ENCODE measurements at regions not wholly inside any gene's neighbourhood (a gene's known extent, or its start where the extent isn't known, plus 50 kb on each side); places are given as distances from the start of the nearest gene placed in this dataset.

DNA sequence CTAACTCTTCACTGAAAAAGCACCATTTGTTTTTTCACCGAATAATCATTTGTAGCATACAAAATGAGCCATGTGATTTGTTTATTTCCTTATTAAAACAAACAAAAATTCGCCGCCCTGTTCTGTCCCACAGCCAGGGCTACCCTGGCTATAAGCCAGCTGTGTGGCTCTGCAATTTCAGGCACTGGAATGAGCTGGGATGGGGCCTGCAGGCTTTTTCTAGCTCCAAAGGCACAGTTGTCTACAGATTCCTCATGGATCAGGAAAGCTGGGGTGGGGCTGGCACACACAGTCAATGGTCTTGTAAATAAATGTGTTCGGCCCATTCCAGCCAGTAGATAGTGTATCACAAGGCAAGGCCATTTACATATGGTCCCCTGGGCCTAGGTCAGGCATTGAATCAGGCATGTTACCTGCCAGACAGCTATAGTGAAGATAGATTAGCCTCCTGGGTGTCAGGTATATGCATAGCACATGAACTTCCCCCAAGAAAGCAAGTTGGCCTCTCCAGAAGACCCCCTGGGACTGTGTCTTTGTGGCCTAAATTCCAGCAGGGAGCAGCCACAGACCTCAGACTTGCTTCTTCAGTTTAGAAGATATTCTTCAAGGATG lies 608.9 kb downstream of the MAFB start:
- Histone ChIP-seq H3K27ac (ENCODE audit: low read depth, low read length) (no peak overlapping the region), H3K9me3 (ENCODE audit: control insufficient read depth, insufficient read depth, low read length) (no peaks in the 10 kb centered on the region), H3K4me3 (ENCODE audit: low read depth, low read length) (no peak overlapping the region), H3K27me3 (ENCODE audit: control insufficient read depth, insufficient read depth, low read length) (no peaks in the 10 kb centered on the region)
- POLR2A ChIA-PET: no interaction called here
- DNase-seq (ENCODE audit: low read depth, low spot score): no peak
- TF ChIP-seq, protein P1, sequence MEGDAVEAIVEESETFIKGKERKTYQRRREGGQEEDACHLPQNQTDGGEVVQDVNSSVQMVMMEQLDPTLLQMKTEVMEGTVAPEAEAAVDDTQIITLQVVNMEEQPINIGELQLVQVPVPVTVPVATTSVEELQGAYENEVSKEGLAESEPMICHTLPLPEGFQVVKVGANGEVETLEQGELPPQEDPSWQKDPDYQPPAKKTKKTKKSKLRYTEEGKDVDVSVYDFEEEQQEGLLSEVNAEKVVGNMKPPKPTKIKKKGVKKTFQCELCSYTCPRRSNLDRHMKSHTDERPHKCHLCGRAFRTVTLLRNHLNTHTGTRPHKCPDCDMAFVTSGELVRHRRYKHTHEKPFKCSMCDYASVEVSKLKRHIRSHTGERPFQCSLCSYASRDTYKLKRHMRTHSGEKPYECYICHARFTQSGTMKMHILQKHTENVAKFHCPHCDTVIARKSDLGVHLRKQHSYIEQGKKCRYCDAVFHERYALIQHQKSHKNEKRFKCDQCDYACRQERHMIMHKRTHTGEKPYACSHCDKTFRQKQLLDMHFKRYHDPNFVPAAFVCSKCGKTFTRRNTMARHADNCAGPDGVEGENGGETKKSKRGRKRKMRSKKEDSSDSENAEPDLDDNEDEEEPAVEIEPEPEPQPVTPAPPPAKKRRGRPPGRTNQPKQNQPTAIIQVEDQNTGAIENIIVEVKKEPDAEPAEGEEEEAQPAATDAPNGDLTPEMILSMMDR (IDR thresholded peaks at IDR 0.05; ENCODE audit: low read depth, low read length): no peak
- CTCF ChIA-PET: no interaction called here

DNA sequence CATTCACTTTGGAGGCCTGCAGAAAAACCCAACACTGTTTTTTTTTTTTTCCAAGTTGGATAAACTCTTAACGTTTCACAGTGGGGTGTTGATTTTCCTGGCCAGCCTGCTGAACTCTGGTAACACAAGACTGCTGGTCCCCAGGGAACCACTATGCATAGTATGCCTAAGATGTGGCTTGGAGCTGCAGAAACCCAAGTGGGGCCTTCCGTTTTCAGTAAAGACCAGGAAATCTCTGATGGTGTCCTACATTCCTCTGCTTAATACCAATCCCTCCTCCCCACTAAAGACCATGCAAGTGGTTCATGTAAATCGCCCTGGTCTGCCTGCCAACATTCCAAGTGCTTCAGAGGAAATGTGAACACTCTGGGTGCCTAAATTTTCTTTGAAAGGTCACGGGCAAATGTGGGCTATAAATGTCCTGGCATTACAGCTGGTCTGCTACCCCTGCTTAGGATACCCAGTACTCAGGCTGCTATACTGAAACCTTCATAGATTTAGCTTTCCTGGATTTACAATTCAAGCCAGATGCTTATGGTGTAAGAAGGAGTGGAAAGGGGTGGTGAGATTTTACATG lies 615.4 kb downstream of the MAFB start:
- CTCF ChIA-PET: no interaction called here
- POLR2A ChIA-PET: no interaction called here

DNA sequence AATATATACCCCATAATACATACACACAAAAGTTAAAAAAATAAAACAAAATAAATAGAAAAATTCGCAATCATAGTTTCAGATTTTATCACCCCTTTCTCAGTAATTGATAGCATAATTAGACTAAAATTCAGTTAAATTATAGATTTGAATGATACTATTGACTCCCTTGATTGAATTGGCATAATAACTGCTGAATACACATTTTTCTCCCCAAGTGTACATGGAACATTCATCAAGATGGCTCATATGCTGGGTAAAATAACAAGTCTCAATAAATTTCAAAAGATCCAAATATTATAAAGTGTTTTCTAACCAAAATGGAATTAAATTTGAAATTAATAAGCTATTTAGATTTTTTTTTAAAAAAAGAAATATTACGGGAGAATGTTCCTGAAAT lies 616.1 kb downstream of the MAFB start:
- ChIA-PET CTCF (no interaction called here), POLR2A (no interaction called here)
- no peak for DNase-seq (ENCODE audit: low read depth, low spot score)
- no peak overlapping the region for H3K4me3 ChIP-seq (ENCODE audit: low read depth, low read length)
- no peaks in the 10 kb centered on the region for H3K27me3 ChIP-seq (ENCODE audit: control insufficient read depth, insufficient read depth, low read length)
- no peaks in the 10 kb centered on the region for H3K9me3 ChIP-seq (ENCODE audit: control insufficient read depth, insufficient read depth, low read length)
- H3K27ac ChIP-seq (ENCODE audit: low read depth, low read length): no peak overlapping the region
- TF ChIP-seq, protein P1 (IDR thresholded peaks at IDR 0.05; ENCODE audit: low read depth, low read length): no peak

More for the DNA sequence above, 615.4 kb downstream of the MAFB start:
- Histone ChIP-seq H3K4me3 (ENCODE audit: low read depth, low read length) (no peak overlapping the region), H3K27ac (ENCODE audit: low read depth, low read length) (no peak overlapping the region), H3K9me3 (ENCODE audit: control insufficient read depth, insufficient read depth, low read length) (no peaks in the 10 kb centered on the region), H3K27me3 (ENCODE audit: control insufficient read depth, insufficient read depth, low read length) (no peaks in the 10 kb centered on the region)
- TF ChIP-seq, protein P1 (IDR thresholded peaks at IDR 0.05; ENCODE audit: low read depth, low read length): no peak
- no peak for DNase-seq (ENCODE audit: low read depth, low spot score)

DNA sequence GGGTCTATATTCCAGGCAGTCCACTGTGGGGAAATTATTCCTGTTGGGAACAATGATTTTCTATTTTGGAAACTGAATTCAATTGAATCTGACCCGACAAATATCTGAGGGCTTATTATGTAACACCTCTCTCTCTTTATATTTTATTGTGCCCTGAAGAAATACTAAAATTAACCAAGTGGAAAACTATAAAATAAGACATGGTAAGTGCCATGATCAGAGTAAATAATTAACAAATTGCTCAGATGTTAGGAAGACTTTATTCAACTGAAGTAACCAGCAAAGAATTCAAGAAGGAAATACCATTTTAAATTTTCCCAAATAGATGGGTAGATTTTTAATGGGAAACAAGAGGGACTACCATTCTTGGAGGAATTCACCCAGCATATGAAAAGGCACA lies 632.9 kb downstream of the MAFB start:
- CTCF ChIA-PET: no interaction called here
- no peak overlapping the region for H3K4me3 ChIP-seq (ENCODE audit: low read depth, low read length)
- H3K9me3 ChIP-seq (ENCODE audit: control insufficient read depth, insufficient read depth, low read length): no peaks in the 10 kb centered on the region
- TF ChIP-seq, protein P1 (IDR thresholded peaks at IDR 0.05; ENCODE audit: low read depth, low read length): no peak
- POLR2A ChIA-PET: no interaction called here
- H3K27ac ChIP-seq (ENCODE audit: low read depth, low read length): no peak overlapping the region
- no peak for DNase-seq (ENCODE audit: low read depth, low spot score)
- H3K27me3 ChIP-seq (ENCODE audit: control insufficient read depth, insufficient read depth, low read length): no peaks in the 10 kb centered on the region

DNA sequence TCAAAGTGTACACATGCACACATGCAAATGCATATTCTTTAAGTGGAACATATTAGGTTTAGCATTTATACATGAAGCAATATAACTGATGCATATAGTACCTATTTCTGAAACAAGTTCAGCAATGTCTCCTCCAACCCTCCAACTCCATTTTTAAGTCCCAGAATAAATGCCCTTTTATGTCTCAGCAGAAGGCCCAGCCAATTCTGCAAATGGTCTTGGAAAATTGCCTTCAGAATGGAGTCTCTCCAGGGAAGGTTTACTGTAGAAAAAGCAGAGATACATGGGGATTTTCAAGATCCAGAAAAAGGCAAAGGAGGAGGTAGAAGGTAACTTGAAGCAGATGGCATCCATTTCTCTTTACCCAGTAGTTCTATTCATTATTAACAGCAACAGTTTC lies 633.3 kb downstream of the MAFB start:
- CTCF ChIA-PET: no interaction called here
- TF ChIP-seq, protein P1 (IDR thresholded peaks at IDR 0.05; ENCODE audit: low read depth, low read length): no peak
- no peak for DNase-seq (ENCODE audit: low read depth, low spot score)
- POLR2A ChIA-PET: no interaction called here
- no peaks in the 10 kb centered on the region for H3K27me3 ChIP-seq (ENCODE audit: control insufficient read depth, insufficient read depth, low read length)
- H3K27ac ChIP-seq (ENCODE audit: low read depth, low read length): no peak overlapping the region
- H3K9me3 ChIP-seq (ENCODE audit: control insufficient read depth, insufficient read depth, low read length): no peaks in the 10 kb centered on the region
- H3K4me3 ChIP-seq (ENCODE audit: low read depth, low read length): no peak overlapping the region

All from AG04450 (cell line).